HTR-8/SVneo (cell line): ENCODE measurements at regions not wholly inside any gene's neighbourhood (a gene's known extent, or its start where the extent isn't known, plus 50 kb on each side); places are given as distances from the start of the nearest gene placed in this dataset.
"Not testable (repeated sequence)": the region's sequence is repeated elsewhere in the genome, so short reads cannot be mapped to it uniquely, and the experiment has no call there.

ENCODE experiments used
- DNase-seq: peaks from one replicate; pipeline ENCODE4 v3.0.0; 2011; ENCODE audit warnings: low spot score, mixed read lengths; ENCODE audit not compliant: insufficient read length
- FAIRE-seq: peaks from 2 replicates; lab custom pipeline; 2011; peaks lifted over from hg19 to GRCh38; lab: Jason Lieb, UNC

- DNase-seq (no peak), FAIRE-seq (no peak)
These were observed 575.7 kb upstream of the CDH11 start for GRCh38 chr16:65697521-65697920.

GRCh38 chr16:65697065-65697464, 575.2 kb upstream of the CDH11 start:
- DNase-seq: no peak
- no peak for FAIRE-seq

GRCh38 chr16:65691846-65692245, 570.0 kb upstream of the CDH11 start:
- not testable (repeated sequence) for FAIRE-seq, DNase-seq

GRCh38 chr16:65689726-65690125, 567.9 kb upstream of the CDH11 start:
- FAIRE-seq (no peak), DNase-seq (no peak)

- FAIRE-seq (no peak), DNase-seq (no peak)
These were observed 566.4 kb upstream of the CDH11 start for GRCh38 chr16:65688301-65688700.

GRCh38 chr16:65684230-65684629, 562.4 kb upstream of the CDH11 start:
- FAIRE-seq: no peak
- DNase-seq: no peak

- DNase-seq: no peak
- no peak for FAIRE-seq
These were observed 559.5 kb upstream of the CDH11 start for GRCh38 chr16:65681406-65681805.

GRCh38 chr16:65679785-65680184, 557.9 kb upstream of the CDH11 start:
- DNase-seq (no peak), FAIRE-seq (no peak)

GRCh38 chr16:65675161-65675560, 553.3 kb upstream of the CDH11 start:
- no peak for DNase-seq
- no peak for FAIRE-seq

- FAIRE-seq: no peak
- no peak for DNase-seq
These were observed 551.1 kb upstream of the CDH11 start for GRCh38 chr16:65672960-65673359.

GRCh38 chr16:65671071-65671470, 549.2 kb upstream of the CDH11 start:
- no peak for FAIRE-seq
- no peak for DNase-seq

GRCh38 chr16:65668064-65668595, 546.3 kb upstream of the CDH11 start:
- DNase-seq (no peak), FAIRE-seq (no peak)

GRCh38 chr16:65667011-65667578, 545.2 kb upstream of the CDH11 start:
- no peak for DNase-seq
- no peak for FAIRE-seq

- FAIRE-seq: no peak
- no peak for DNase-seq
These were observed 544.5 kb upstream of the CDH11 start for GRCh38 chr16:65666132-65666941.

- FAIRE-seq: no peak
These were observed 543.7 kb upstream of the CDH11 start for GRCh38 chr16:65665586-65665985.

GRCh38 chr16:65663774-65664173, 541.9 kb upstream of the CDH11 start:
- DNase-seq (no peak), FAIRE-seq (no peak)

More at GRCh38 chr16:65665586-65665985, 543.7 kb upstream of the CDH11 start:
- no peak for DNase-seq

GRCh38 chr16:65662256-65662655, 540.4 kb upstream of the CDH11 start:
- DNase-seq: no peak

GRCh38 chr16:65661558-65661957, 539.7 kb upstream of the CDH11 start:
- DNase-seq (no peak), FAIRE-seq (no peak)

More at GRCh38 chr16:65662256-65662655, 540.4 kb upstream of the CDH11 start:
- no peak for FAIRE-seq

GRCh38 chr16:65660390-65660789, 538.5 kb upstream of the CDH11 start:
- DNase-seq (no peak), FAIRE-seq (no peak)

GRCh38 chr16:65659758-65660157, 537.9 kb upstream of the CDH11 start:
- FAIRE-seq (no peak), DNase-seq (no peak)

- FAIRE-seq (no peak), DNase-seq (no peak)
These were observed 536.9 kb upstream of the CDH11 start for GRCh38 chr16:65658787-65659220.
